Fibroblast of villous mesenchyme (primary cell): ENCODE measurements at regions not wholly inside any gene's neighbourhood (a gene's known extent, or its start where the extent isn't known, plus 50 kb on each side); places are given as distances from the start of the nearest gene placed in this dataset.

Source experiments
- DNase-seq: peaks from one replicate; pipeline ENCODE4 v3.0.0-alpha.2; 2010; ENCODE audit warnings: low read depth
- H3K4me3 ChIP-seq: 2 replicates; pipeline ENCODE4 v1.5.1; 2011; ENCODE audit warnings: low read depth, mild to moderate bottlenecking, low read length
- TF ChIP-seq, protein P1 (sequence below): IDR thresholded peaks from 2 replicates; pipeline ENCODE4 v1.5.1; 2012; ENCODE audit warnings: low read depth, mild to moderate bottlenecking, low read length; ENCODE audit not compliant: insufficient read depth

DNA sequence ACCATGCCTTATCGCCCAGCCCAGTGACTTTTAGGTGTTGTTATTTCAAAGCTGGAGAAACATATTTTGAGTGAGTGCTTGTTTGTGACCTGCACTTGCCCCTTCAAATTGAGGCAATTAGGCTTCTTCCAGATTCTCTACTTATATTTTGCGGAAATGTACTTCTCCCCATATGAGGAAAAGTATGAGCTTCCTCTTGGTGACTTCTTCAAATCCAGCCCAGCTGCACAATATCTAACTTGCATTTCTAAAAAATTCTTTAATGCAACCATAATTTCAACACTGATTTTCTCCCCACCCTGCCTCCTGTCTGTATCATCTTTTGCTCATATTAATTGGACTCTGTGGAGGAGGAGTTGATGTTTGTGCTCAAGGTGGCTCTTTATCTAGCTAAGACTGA, 391.2 kb upstream of the POU3F3 start:
- DNase-seq, result no peak
- TF ChIP-seq, protein P1, sequence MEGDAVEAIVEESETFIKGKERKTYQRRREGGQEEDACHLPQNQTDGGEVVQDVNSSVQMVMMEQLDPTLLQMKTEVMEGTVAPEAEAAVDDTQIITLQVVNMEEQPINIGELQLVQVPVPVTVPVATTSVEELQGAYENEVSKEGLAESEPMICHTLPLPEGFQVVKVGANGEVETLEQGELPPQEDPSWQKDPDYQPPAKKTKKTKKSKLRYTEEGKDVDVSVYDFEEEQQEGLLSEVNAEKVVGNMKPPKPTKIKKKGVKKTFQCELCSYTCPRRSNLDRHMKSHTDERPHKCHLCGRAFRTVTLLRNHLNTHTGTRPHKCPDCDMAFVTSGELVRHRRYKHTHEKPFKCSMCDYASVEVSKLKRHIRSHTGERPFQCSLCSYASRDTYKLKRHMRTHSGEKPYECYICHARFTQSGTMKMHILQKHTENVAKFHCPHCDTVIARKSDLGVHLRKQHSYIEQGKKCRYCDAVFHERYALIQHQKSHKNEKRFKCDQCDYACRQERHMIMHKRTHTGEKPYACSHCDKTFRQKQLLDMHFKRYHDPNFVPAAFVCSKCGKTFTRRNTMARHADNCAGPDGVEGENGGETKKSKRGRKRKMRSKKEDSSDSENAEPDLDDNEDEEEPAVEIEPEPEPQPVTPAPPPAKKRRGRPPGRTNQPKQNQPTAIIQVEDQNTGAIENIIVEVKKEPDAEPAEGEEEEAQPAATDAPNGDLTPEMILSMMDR, result no peak
- no peak overlapping the region for H3K4me3 ChIP-seq

- TF ChIP-seq, protein P1, result no peak
- no peak for DNase-seq
- H3K4me3 ChIP-seq, result no peak overlapping the region
Measured at GRCh38 chr2:104465981-104466380, 387.9 kb upstream of the POU3F3 start.

- no peak for DNase-seq
- TF ChIP-seq, protein P1, result no peak
- H3K4me3 ChIP-seq, result no peak overlapping the region
Measured at GRCh38 chr2:104468846-104469245, 385.1 kb upstream of the POU3F3 start.

- DNase-seq, result no peak
- TF ChIP-seq, protein P1, result no peak
- H3K4me3 ChIP-seq, result no peak overlapping the region
Measured at GRCh38 chr2:104472076-104472475, 381.8 kb upstream of the POU3F3 start.

GRCh38 chr2:104473546-104473945, 380.4 kb upstream of the POU3F3 start:
- TF ChIP-seq, protein P1, result no peak
- H3K4me3 ChIP-seq, result no peak overlapping the region
- DNase-seq, result no peak

GRCh38 chr2:104474716-104475115, 379.2 kb upstream of the POU3F3 start:
- no peak overlapping the region for H3K4me3 ChIP-seq
- DNase-seq, result no peak
- TF ChIP-seq, protein P1, result no peak

DNA sequence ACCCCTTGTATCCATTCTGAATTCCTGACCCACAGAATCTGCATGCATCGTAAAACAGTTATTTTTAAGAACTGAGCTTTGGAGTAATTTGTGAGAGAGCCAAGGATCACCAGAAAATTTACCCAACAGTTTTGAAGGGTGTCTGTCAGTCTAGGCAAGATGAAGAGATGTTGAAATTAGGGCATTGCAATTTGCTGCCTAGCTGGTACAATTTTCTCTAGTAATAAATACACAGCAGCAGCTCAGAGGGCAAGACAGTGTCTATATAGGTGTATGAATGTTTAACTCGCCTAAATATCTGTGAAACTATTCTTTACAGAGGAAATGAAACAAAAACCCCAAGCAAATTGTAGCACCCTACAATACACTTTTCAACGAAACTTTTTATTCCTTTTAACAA, 377.8 kb upstream of the POU3F3 start:
- TF ChIP-seq, protein P1, result no peak
- DNase-seq, result no peak

More for the DNA sequence above, 377.8 kb upstream of the POU3F3 start:
- H3K4me3 ChIP-seq, result no peak overlapping the region
